ENCODE measurements at regions not wholly inside any gene's neighbourhood (a gene's known extent, or its start where the extent isn't known, plus 50 kb on each side); places are given as distances from the start of the nearest gene placed in this dataset.

- TF ChIP-seq, protein P1, sequence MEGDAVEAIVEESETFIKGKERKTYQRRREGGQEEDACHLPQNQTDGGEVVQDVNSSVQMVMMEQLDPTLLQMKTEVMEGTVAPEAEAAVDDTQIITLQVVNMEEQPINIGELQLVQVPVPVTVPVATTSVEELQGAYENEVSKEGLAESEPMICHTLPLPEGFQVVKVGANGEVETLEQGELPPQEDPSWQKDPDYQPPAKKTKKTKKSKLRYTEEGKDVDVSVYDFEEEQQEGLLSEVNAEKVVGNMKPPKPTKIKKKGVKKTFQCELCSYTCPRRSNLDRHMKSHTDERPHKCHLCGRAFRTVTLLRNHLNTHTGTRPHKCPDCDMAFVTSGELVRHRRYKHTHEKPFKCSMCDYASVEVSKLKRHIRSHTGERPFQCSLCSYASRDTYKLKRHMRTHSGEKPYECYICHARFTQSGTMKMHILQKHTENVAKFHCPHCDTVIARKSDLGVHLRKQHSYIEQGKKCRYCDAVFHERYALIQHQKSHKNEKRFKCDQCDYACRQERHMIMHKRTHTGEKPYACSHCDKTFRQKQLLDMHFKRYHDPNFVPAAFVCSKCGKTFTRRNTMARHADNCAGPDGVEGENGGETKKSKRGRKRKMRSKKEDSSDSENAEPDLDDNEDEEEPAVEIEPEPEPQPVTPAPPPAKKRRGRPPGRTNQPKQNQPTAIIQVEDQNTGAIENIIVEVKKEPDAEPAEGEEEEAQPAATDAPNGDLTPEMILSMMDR (IDR thresholded peaks at IDR 0.05), result no peak
- TF ChIP-seq POLR2A (IDR thresholded peaks at IDR 0.05), result no peak
- WGBS, 2 donors, result 73 to 85% methylated on average over 5 of the region's 5 CpGs
- intact Hi-C loops (cut with DNase I; ENCODE audit: low total_unique reads), result no loop called here
- no peak overlapping the region for H3K4me3 ChIP-seq (ENCODE audit: low read depth, poor library complexity, severe bottlenecking)
- DNase-seq (ENCODE audit: low spot score in 2 of 2), result no peak
These were observed 83.5 kb upstream of the RAPGEF2 start for GRCh38 chr4:159019356-159019755.

DNA sequence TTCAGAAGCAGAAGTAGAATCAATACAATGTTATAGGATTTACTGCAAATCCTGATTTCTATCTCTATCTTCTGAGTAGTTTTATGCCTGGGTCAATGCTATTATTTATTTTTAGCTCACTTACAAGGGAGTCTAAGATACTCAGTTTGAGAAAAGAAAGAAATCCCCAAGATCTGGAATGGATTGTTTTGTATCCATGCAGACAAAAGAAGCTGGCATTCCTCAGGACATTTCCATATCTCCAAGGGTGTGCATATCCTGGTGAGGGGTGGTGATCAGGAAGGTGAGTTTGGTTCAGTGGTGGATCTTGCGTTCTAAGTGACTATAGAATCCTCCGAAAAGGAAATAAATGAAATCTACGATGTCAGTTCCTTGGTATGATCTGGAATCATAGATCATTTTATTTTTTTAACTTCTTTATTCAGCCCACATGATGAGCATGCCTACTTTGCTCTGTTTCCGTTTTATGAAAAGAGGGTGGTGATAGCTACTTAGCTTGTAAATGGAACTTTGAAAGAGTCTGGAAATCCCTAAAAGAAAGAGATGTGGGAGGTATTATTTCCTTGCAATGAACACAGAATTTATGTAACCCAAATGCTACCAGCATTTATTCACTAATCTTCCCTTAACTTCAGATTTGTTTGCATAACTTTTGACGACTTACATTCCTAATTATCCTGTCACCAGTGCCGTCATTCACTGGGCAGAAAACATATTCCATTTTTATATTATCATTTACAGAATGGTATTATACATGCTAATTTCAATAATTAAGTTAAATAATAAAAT lies 81.1 kb upstream of the RAPGEF2 start:
- TF ChIP-seq POLR2A (IDR thresholded peaks at IDR 0.05), result no peak

DNA sequence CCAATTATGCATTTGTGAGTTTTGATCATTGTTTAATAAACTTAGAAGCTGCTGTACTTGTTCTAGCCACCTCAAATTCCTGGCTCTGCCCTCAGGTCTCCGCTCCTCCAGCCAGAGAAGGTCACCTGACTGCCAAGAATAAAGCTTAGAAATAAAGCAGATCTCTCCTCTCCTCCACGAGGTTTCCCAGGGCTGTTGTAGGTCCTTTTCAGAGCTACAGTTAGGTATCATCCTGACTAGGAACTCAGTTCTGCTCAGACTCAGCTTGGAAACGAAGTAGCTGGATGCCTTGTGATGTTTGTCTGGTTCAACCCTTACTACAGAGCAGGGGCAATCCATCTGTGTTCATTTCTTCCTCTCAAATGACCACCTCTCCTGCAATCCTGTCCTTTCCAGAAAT lies 79.1 kb upstream of the RAPGEF2 start:
- TF ChIP-seq, protein P1 (IDR thresholded peaks at IDR 0.05), result no peak
- TF ChIP-seq POLR2A (IDR thresholded peaks at IDR 0.05), result no peak
- 59 to 70% methylated on average over 3 of the region's 3 CpGs for WGBS, 2 donors
- no peak for DNase-seq (ENCODE audit: low spot score in 2 of 2)
- no peak overlapping the region for H3K4me3 ChIP-seq (ENCODE audit: low read depth, poor library complexity, severe bottlenecking)
- intact Hi-C loops (cut with DNase I; ENCODE audit: low total_unique reads), result no loop called here

More for the DNA sequence above, 81.1 kb upstream of the RAPGEF2 start:
- DNase-seq (ENCODE audit: low spot score in 2 of 2), result no peak
- 70 to 74% methylated on average over 6 of the region's 6 CpGs for WGBS, 2 donors
- H3K4me3 ChIP-seq (ENCODE audit: low read depth, poor library complexity, severe bottlenecking), result no peak overlapping the region
- intact Hi-C loops (cut with DNase I; ENCODE audit: low total_unique reads), result no loop called here

DNA sequence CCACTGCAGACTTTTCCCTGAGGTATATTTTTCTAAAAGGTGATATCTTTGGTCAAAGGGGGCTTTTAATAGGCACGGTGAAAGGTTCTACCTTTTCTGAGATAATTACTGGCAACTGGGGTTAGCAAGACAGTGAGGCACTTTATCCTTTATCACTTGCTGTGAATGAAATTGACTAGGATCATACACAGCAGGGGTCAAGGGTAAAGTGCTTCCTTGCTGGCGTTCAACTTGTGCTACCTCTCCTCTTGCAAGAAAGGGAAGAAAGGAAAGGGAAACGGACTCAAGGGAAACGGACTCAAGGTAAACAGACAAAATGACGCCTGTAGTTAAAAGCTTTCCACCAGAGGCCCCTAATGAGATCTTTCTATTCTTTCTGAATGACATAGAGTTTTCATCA lies 78.6 kb upstream of the RAPGEF2 start:
- TF ChIP-seq, protein P1 (IDR thresholded peaks at IDR 0.05), result no peak
- no peak for TF ChIP-seq POLR2A (IDR thresholded peaks at IDR 0.05)
- 76 to 78% methylated on average over 5 of the region's 5 CpGs for WGBS, 2 donors

GRCh38 chr4:159024828-159025227 lies 78.1 kb upstream of the RAPGEF2 start:
- no peak overlapping the region for H3K4me3 ChIP-seq (ENCODE audit: low read depth, poor library complexity, severe bottlenecking)
- no peak for DNase-seq (ENCODE audit: low spot score in 2 of 2)
- intact Hi-C loops (cut with DNase I; ENCODE audit: low total_unique reads), result no loop called here
- WGBS, 2 donors, result 96 to 99% methylated on average over 3 of the region's 3 CpGs
- no peak for TF ChIP-seq POLR2A (IDR thresholded peaks at IDR 0.05)
- TF ChIP-seq, protein P1 (IDR thresholded peaks at IDR 0.05), result no peak

More for the DNA sequence above, 78.6 kb upstream of the RAPGEF2 start:
- H3K4me3 ChIP-seq (ENCODE audit: low read depth, poor library complexity, severe bottlenecking), result no peak overlapping the region
- DNase-seq (ENCODE audit: low spot score in 2 of 2), result no peak
- intact Hi-C loops (cut with DNase I; ENCODE audit: low total_unique reads), result no loop called here

GRCh38 chr4:159026329-159026728 lies 76.5 kb upstream of the RAPGEF2 start:
- intact Hi-C loops (cut with DNase I; ENCODE audit: low total_unique reads), result no loop called here
- no peak for DNase-seq (ENCODE audit: low spot score in 2 of 2)
- H3K4me3 ChIP-seq (ENCODE audit: low read depth, poor library complexity, severe bottlenecking), result no peak overlapping the region
- no peak for TF ChIP-seq POLR2A (IDR thresholded peaks at IDR 0.05)
- TF ChIP-seq, protein P1 (IDR thresholded peaks at IDR 0.05), result no peak

Data from lower leg skin (tissue), 4 donors.